Hematopoietic multipotent progenitor cell treated with erythropoietin and hydrocortisone succinate and interleukin-3 and kit ligand, for 4 days (in vitro differentiated cells): ENCODE measurements at regions not wholly inside any gene's neighbourhood (a gene's known extent, or its start where the extent isn't known, plus 50 kb on each side); places are given as distances from the start of the nearest gene placed in this dataset.
A peak's percentile ranks its signal among the peaks of the same experiment; 100 is the strongest.

Experiments
- DNase-seq: peaks from one replicate; pipeline ENCODE4 v3.0.0-alpha.2; 2015

DNA sequence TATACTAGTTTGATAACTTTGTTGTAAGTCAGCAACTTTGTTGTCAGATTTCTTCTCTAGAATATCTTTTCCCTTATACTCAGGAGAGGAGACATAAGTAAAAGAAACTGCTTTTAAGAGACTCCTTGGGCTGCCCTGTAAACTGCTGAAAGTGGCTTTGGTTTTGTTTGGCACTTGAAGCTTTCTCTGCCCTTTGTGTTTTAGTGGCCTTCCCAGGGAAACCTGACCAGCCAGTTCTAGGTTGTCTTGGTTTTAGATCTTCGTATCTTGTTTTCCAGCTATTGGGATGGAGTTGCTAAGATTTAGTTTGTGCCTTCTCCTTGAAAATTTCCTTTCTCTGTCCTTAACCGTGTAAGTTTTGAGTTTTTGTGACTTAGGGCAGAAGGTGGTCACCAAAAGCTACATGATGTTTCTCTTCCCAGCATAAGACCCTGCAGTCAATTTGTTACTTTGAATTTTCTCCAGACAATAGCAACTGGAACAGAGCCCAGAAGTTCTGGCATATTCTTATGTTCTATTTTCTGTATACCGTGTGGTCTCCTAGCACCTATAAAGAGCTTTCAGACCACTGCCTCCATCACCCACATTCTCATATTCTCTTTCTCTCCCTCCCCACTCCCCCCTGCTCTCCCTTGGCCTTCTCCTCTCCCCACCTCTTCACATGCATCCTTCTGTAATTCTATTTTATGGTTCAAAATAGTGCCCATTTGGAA, 81.1 kb downstream of the BOLA3 start:
- no peak for DNase-seq

DNA sequence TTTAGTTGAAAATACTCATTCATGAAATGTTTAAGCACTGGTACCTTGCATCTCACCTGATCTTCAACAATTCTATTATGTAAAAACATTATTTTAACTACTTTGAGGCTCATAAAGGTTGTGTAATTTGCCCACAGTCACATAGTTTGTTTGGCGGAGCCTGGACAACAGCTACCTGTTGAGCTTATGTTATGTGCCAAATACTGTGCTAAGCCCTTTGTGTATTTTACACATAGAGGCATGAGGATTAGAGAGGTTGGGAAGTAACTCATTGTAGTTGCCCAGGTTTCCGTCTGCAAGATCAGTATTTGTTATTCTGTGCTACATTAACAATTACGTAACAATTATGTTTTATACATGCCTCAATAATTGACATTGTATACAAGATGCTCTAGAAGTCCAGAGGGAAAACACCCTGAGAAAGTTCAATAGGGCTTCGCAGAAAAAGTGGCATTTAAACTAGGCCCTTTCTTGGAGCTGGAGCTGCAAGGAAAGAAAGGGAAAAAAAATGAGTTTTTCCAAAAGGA, 80.4 kb downstream of the BOLA3 start:
- DNase-seq = no peak

DNA sequence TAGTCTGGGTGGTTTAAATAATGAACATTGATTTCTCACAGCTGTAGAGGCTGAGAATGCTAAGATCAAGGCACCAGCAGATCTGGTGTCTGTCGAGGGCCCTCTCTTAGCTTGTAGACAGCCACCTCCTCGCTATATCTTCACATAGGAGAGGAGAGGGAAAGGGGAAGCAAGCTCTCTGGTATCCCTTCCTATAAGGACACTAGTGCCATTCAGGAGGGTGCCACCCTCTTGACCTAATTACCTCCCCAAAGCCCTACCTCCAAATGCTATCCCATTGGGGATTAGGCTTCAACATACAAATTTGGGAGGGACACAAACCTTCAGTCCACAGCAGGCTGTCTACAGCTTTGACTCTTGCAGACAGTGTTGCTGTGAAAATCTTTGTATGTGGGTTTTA, 76.7 kb downstream of the BOLA3 start:
- no peak for DNase-seq

DNA sequence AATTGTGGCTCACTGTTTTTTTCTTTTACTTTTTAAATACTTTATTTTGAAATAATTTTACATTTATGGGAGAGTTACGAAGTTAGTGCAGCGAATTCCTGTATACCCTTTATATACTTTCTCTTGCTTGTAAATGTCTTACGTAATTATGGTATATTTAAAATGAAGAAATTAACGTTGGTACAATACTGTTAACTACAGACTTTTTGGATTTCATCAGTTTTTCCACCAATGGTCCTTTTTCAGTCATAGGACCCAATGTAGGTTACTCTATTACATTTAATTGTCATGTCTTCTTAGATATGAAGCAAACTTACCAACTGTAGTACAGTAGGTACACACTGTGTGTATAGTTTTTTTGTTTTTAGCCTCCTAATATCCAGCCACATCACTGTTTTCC, 76.3 kb downstream of the BOLA3 start:
- no peak for DNase-seq

DNA sequence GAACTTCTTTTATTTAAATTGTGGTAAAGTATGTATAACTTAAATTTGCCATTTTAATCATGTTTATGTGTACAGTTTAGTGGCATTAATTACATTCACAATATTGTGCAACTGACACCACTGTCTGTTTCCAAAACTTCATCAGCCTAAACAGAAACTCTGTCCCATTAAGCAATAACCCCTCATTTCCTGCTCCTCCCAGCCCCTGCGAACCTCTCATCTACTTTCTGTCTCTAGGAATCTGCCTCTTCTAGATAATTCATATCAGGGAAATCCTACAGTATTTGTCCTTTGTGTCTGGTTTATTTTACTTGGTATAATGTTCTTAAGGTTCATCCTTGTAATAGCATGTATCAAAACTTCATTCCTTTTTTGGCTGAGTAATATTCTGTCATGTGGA, 75.1 kb downstream of the BOLA3 start:
- peak; percentile 83 for DNase-seq

DNA sequence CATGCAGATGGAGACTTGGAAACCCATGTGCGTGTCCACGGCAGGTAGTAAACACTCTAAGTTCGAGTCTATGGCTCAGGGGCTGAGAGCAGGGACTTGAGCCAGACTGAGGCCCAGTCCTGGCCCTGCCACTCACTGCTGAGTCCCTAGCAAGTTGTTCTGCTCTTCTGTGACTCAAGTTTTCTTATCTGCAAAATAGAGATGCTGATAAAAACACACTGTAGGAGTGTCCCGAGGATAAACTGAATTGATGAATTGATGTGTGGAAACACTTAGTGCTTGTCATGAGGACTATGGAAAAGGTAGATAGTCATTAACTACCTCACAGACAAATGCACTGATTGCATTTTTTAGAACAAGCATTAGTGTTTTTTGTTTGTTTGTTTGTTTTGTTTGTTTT, 73.2 kb downstream of the BOLA3 start:
- no peak for DNase-seq

DNA sequence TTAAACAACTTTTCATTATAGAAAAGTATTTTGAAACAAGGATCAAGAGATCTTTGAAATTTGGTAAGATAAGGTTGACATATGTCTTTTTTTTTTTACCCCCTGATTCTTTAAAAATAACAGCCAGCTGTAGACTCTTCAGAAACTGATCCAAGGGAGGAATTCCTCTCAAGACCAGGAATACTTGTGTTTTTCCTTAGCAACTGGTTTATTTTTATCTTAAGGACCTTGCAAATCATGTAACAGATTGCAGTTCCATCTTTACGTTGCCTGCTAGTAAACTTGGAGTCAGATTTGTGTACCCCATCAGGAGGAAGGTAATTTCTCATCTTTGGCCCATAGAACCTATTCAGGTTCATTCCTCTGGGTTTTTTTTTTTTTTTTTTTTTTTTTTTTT, 71.6 kb downstream of the BOLA3 start:
- DNase-seq = no peak

DNA sequence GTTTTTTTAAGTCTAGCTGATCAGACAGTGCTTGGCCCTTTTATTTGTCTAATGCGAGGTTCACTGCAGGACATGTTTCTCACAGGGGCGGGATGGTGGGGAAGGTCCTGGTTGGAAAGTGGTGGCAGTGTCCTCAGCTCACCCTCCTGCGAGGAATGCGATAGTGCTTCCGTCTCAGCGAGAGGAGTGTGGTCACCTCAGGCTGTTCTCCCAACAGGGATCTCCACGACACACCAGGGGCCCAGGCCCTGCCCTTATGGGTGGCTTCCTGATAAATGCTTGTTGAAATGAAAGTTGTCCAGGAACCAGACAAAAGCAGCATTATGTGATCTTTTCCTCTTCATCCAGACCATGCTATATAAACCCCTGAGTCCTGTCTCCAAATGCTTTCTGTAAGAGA, 70.1 kb downstream of the BOLA3 start:
- DNase-seq = peak; percentile 67

DNA sequence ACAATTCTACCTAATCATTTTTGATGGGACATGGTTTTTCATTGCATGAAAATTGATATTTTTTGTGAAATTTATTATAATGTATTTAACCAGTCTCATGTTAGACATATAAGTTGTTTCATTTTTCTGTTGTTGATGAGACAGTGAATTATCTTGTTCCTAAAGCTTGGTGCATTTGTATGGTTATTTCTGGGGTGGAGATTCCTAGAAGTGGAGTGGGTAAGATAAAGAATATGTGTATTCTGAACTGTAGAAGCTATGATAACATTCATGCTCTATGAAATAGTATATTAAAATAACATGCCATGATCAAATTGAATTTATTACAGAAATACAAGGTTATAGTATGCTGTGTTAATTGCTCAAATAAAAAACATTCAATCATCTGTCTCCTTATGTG, 69.2 kb downstream of the BOLA3 start:
- DNase-seq = peak; percentile 75

DNA sequence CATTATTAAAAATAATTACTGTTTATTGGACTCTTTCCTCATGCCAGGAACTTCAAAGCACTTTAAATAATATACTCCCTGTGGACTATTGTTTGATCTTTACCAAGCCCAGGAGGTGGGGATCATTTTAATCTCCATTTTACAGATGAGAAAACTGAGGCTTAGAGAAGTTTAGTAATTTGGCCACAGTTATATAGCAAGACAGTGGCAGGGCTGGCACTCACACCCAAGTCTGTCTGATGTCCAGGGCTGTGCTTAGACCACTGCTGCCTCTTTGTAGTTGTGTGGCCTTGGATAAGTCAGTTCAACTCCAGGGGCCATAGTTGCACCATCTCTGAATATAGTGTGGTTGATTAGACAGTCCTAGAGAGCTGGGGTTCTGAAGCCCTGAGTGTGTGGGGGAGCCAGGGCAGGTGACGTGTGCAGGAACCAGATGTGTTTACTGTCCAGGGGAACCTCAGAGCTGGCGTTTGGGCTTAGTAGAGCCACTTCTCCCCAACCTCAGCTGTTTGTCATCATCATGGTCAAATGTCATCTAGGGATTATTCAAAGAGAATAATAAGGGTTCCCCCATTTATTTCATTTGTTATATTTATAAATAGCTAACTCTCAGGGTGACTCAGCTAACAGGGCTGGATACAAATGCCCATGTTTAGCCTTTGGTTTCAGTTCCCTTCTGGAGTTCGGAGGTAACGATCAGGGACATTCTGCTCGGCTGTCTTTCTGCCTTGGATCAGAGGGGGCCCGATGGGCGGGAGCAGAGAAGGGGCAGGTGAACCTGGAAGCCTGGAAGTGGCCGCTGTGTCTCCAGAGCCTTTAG, 68.0 kb downstream of the BOLA3 start:
- DNase-seq = peak; percentile 25

DNA sequence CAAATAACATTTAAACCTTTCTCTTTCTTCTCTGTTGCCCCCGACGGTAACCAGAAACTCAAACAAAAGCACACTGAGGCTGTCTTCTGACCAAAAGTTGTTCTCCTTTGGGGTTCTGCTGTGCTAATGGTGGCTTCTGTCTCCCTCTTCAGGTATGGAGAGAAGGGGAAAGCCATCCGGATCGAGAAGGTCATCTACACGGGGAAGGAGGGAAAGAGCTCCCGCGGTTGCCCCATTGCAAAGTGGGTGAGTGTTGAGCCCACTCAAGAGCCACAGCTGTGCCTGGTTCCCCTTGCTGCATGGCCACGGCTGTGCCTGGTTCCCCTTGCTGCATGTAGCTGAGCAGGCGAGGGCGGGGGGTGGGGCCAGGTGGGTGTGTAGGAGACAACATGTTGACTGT, 67.4 kb downstream of the BOLA3 start:
- DNase-seq = peak; percentile 33

DNA sequence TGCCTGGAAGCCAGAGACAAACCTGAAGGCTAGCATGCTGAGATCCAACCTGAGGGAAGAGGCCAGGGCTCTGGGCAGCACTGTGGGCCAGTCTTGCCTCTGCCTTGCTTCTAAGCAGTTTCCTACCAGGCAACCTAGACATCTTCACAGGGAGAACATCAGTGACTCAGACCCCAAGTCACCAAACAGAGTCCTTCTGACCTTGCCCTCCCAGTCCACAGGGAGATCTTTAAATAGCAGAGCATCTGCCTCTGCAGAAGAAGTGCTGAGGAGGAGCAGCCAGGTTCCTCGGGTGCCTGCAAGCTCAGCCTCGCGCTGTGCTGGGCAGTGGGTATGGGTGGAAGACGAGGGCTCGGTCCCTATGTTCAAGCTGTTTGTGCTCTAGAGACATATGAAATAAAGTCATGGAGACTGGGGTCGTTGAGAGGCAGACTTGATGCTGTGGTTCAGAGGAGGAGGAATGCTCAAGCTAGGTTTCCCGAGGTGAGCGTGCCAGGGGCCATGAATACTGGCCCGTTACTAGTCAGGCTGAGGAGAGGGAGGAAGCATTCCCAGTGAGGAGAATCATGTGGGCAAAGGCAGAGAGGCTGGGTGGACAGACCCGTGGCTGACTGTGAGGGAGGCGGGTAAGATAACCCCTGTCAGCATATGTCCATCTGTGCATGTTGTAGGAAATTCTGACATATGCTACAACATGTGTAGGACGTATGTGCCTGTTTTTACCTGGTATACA, 66.5 kb downstream of the BOLA3 start:
- DNase-seq = no peak

DNA sequence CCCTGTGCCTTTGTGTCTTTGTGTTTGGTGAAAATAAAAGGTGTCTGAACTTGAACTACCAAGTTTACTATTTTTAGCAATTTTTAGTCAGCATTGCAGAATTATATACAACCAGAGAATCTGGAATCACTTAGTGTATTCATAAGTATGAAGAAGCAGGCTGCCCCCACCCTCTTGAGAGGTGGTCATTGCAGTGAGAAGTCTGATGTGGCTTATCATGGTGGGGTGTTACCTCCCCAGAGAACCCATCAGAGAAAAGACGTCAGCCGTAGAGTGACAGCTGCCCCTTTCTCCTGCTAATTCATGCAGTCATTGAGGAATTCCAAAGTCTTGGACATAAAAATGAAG, 66.0 kb downstream of the BOLA3 start:
- no peak for DNase-seq

DNA sequence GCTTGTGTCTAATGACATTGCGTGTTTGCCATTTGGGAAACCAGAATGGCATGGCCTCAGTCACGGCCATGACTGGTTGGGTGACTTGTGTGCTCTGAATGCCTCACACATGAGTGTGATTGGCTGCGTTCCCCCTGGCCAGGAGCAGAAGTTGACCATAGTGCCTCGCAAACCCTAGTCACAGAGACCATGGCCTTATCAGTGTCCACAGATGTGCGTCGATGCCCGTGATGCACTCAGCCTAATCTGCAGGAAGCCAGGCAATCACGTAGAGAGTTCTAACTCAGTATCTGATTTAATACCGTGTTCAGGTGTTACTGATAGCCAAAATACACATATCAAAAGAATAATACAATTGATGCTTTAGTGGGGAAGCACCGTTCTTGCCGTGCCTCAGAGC, 64.0 kb downstream of the BOLA3 start:
- peak; percentile 79 for DNase-seq
